A673 (cell line): ENCODE measurements at regions not wholly inside any gene's neighbourhood (a gene's known extent, or its start where the extent isn't known, plus 50 kb on each side); places are given as distances from the start of the nearest gene placed in this dataset.

Experiments used
- BruUV-seq: library from RNA; stranded (reverse); fragments of 400-500 nt; replicated peaks from 2 replicates; lab custom pipeline; 2021; lab: Mats Ljungman, UMichigan
- CTCF ChIA-PET: fragments of 300-600 bp; sonication (Branson Sonifier 250); formaldehyde crosslinking; loops from one replicate; lab custom pipeline; 2022; ENCODE audit warnings: antibody characterized with exemption; lab: Charles Lee
- POLR2A ChIA-PET: fragments of 300-600 bp; sonication (Branson Sonifier 250); formaldehyde crosslinking; loops from one replicate; lab custom pipeline; 2022; ENCODE audit warnings: antibody characterized with exemption; ENCODE audit not compliant: low non-redundant PET; lab: Charles Lee
- DNase-seq: peaks from one replicate; pipeline ENCODE4 v3.0.0-alpha.2; 2015; ENCODE audit warnings: low spot score
- H3K27ac ChIP-seq: fragments of 200-600 bp; sonication (generic); 2 replicates; pipeline ENCODE4 v1.5.1; 2016; ENCODE audit warnings: mixed run types, low read depth, mild to moderate bottlenecking, mixed read lengths, antibody characterized with exemption, low read length; ENCODE audit not compliant: poor library complexity, severe bottlenecking
- H3K27me3 ChIP-seq: fragments of 200-600 bp; sonication (generic); replicated peaks from 2 replicates; pipeline ENCODE4 v1.6.1; 2017; ENCODE audit warnings: mixed run types, low read depth, mild to moderate bottlenecking, mixed read lengths, antibody characterized with exemption, low read length; ENCODE audit not compliant: insufficient read depth, poor library complexity
- H3K36me3 ChIP-seq: fragments of 200-600 bp; sonication (generic); 2 replicates; pipeline ENCODE4 v1.6.1; 2016; ENCODE audit warnings: mixed run types, mild to moderate bottlenecking, mixed read lengths, antibody characterized with exemption, low read length; ENCODE audit not compliant: insufficient read depth, poor library complexity, severe bottlenecking
- H3K4me1 ChIP-seq: fragments of 200-600 bp; sonication (generic); 2 replicates; pipeline ENCODE4 v1.6.1; 2017; ENCODE audit warnings: mixed run types, mild to moderate bottlenecking, mixed read lengths, antibody characterized with exemption, low read length; ENCODE audit not compliant: insufficient read depth, poor library complexity, severe bottlenecking
- H3K4me3 ChIP-seq: fragments of 200-600 bp; sonication (generic); 2 replicates; pipeline ENCODE4 v1.5.1; 2016; ENCODE audit warnings: low read depth, mixed run types, mild to moderate bottlenecking, mixed read lengths, low read length; ENCODE audit not compliant: poor library complexity, severe bottlenecking
- H3K9me3 ChIP-seq: fragments of 200-600 bp; sonication (generic); 2 replicates; pipeline ENCODE4 v1.6.1; 2016; ENCODE audit warnings: mixed run types, low read depth, mild to moderate bottlenecking, mixed read lengths, antibody characterized with exemption, low read length; ENCODE audit not compliant: poor library complexity, severe bottlenecking
- EZH2 ChIP-seq: fragments of 200-600 bp; sonication (generic); IDR thresholded peaks from 2 replicates; pipeline ENCODE4 v1.6.1; 2017; ENCODE audit warnings: borderline replicate concordance, low read depth, mild to moderate bottlenecking, mixed read lengths, antibody characterized with exemption, low read length; ENCODE audit not compliant: poor library complexity, severe bottlenecking
- intact Hi-C: fragments of 100-400 bp; cut with micrococcal nuclease; formaldehyde crosslinking; loops from one replicate; pipeline ENCODE4 v1.10.0; 2022; ENCODE audit not compliant: unreplicated experiment
- TF ChIP-seq, protein P1 (sequence below): fragments of 300-800, 200-600 bp; sonication (generic); conservative IDR thresholded peaks from 2 replicates; pipeline ENCODE4 v1.5.1; 2017; ENCODE audit warnings: low read depth, mild to moderate bottlenecking, antibody characterized with exemption, low read length, moderate library complexity, mixed read lengths

DNA sequence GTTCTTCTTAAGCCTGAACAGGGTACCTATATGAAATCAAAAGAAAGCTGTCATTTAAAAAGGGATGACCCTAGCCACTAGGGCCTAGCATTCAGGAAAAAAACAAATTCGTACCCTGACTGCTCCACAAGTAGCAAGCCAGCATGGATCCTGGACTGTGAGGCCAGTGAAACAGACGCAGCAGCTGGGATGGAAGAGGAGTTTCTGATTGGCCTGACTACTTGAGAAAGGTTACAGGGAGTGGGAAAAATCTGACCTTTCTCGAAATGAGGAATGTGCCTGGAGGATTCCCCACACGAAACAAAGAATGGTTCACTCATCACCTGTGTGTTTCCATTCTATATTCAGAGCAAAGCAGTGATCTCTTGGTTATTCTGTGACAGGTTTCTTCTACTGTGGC is 87.6 kb upstream of the JADE1 start:
- H3K4me3 ChIP-seq = no peak overlapping the region
- no TSS peak for BruUV-seq
- no peak overlapping the region for H3K27ac ChIP-seq
- CTCF ChIA-PET = no interaction called here
- intact Hi-C loops = no loop called here
- no peaks in the 10 kb centered on the region for H3K36me3 ChIP-seq
- POLR2A ChIA-PET = no interaction called here
- TF ChIP-seq EZH2 = no peak
- TF ChIP-seq, protein P1, sequence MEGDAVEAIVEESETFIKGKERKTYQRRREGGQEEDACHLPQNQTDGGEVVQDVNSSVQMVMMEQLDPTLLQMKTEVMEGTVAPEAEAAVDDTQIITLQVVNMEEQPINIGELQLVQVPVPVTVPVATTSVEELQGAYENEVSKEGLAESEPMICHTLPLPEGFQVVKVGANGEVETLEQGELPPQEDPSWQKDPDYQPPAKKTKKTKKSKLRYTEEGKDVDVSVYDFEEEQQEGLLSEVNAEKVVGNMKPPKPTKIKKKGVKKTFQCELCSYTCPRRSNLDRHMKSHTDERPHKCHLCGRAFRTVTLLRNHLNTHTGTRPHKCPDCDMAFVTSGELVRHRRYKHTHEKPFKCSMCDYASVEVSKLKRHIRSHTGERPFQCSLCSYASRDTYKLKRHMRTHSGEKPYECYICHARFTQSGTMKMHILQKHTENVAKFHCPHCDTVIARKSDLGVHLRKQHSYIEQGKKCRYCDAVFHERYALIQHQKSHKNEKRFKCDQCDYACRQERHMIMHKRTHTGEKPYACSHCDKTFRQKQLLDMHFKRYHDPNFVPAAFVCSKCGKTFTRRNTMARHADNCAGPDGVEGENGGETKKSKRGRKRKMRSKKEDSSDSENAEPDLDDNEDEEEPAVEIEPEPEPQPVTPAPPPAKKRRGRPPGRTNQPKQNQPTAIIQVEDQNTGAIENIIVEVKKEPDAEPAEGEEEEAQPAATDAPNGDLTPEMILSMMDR = no peak
- H3K9me3 ChIP-seq = no peaks in the 10 kb centered on the region
- no peak for DNase-seq
- H3K4me1 ChIP-seq = no peaks in the 10 kb centered on the region
- no peaks in the 10 kb centered on the region for H3K27me3 ChIP-seq

DNA sequence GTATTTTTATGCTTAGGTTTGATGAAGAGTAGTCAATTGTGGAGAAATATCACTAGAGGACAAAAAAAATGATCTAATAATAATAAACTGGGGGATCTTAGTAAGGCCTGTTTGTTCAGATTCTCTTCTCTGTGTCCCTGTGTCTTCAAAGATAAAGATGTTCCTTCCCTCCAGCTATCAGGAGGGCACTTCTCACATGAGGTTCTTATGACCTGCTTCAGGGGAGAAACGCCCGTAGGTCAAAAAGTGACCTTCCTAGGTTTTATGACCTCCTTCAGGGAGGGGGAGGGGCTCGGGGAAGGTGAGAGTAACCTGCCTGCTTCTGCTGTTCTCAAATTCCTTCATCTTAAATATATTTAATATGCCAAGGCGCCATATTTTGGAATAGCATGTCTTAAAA is 89.2 kb upstream of the JADE1 start:
- CTCF ChIA-PET = no interaction called here
- no peaks in the 10 kb centered on the region for H3K4me1 ChIP-seq
- no peaks in the 10 kb centered on the region for H3K27me3 ChIP-seq
- intact Hi-C loops = no loop called here
- no peak for TF ChIP-seq EZH2
- TF ChIP-seq, protein P1 = no peak
- DNase-seq = no peak
- BruUV-seq = no TSS peak
- POLR2A ChIA-PET = no interaction called here
- no peak overlapping the region for H3K4me3 ChIP-seq
- H3K36me3 ChIP-seq = no peaks in the 10 kb centered on the region
- no peak overlapping the region for H3K27ac ChIP-seq
- H3K9me3 ChIP-seq = no peaks in the 10 kb centered on the region

DNA sequence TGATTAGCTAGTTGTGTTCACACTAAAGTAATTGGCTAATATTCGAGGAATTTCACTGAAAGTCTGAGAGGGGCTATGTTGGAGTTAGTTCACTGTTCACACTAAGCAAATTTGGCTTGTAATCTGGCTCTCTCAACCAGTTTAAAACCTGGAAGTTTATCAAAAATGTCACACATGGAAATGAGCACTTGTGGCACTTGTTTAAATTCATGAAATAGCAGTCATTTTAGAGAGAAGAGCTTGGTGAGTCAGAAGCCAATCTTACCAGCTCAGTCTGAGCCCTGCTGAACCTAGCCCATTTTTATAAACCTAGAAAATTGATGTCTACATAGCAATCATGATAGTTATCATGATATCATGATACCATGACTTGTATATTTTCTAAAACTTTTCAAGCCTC is 90.7 kb upstream of the JADE1 start:
- no peaks in the 10 kb centered on the region for H3K4me1 ChIP-seq
- no peak for TF ChIP-seq EZH2
- TF ChIP-seq, protein P1 = no peak
- BruUV-seq = no TSS peak
- POLR2A ChIA-PET = no interaction called here
- DNase-seq = peak; percentile 34
- CTCF ChIA-PET = no interaction called here
- no peaks in the 10 kb centered on the region for H3K27me3 ChIP-seq
- H3K4me3 ChIP-seq = no peak overlapping the region
- no peaks in the 10 kb centered on the region for H3K36me3 ChIP-seq
- H3K27ac ChIP-seq = no peak overlapping the region
- intact Hi-C loops = no loop called here
- no peaks in the 10 kb centered on the region for H3K9me3 ChIP-seq
